Testis (tissue), 2 donors: ENCODE measurements at regions not wholly inside any gene's neighbourhood (a gene's known extent, or its start where the extent isn't known, plus 50 kb on each side); places are given as distances from the start of the nearest gene placed in this dataset.

Experiments used
- DNase-seq: peaks from one replicate; pipeline ENCODE4 v3.0.0-alpha.2; 2019
- H3K27ac ChIP-seq, 2 donors: fragments of 200-600 bp; sonication (generic); one replicate each; pipeline ENCODE4 v1.5.1; 2019
- H3K27me3 ChIP-seq: fragments of 200-600 bp; sonication (generic); one replicate; pipeline ENCODE4 v1.5.1; 2019
- H3K36me3 ChIP-seq: fragments of 200-600 bp; sonication (generic); one replicate; pipeline ENCODE4 v1.5.1; 2017; ENCODE audit warnings: low read depth; ENCODE audit errors: missing control alignments
- H3K4me1 ChIP-seq: fragments of 200-600 bp; sonication (generic); one replicate; pipeline ENCODE4 v1.5.1; 2019
- H3K4me3 ChIP-seq, 2 donors: fragments of 200-600 bp; sonication (generic); one replicate each; pipeline ENCODE4 v1.5.1; 2017 to 2019
- H3K9me3 ChIP-seq: fragments of 200-600 bp; sonication (generic); one replicate; pipeline ENCODE4 v1.5.1; 2017
- CTCF ChIP-seq, 3 experiments: fragments of 450-650 bp in 2 of 3; fragments of 200-600 bp in 1 of 3; sonication (generic) in 1 of 3; IDR thresholded peaks; one replicate each; pipeline ENCODE4 v1.5.1; 2016 to 2019; ENCODE audit warnings: antibody characterized with exemption in 3 of 3, mild to moderate bottlenecking in 2 of 3, moderate library complexity in 1 of 3
- POLR2A ChIP-seq: fragments of 450-650 bp; IDR thresholded peaks from one replicate; pipeline ENCODE4 v1.6.1; 2017; ENCODE audit warnings: antibody characterized with exemption, mild to moderate bottlenecking, moderate library complexity
- WGBS, 2 donors: methylation state at CpG; one replicate each; pipeline ENCODE4 v1.1.5; 2018; 5-methylcytosine and 5-hydroxymethylcytosine counted together
- intact Hi-C: fragments of 100-400 bp; cut with DNase I; formaldehyde crosslinking; loops from one replicate; pipeline ENCODE4 v1.15.1; 2023; ENCODE audit warnings: low total_unique reads

GRCh38 chr7:153324094-153324493 is 564.5 kb downstream of the ACTR3B start:
- Histone ChIP-seq H3K27ac (no peak overlapping the region), H3K4me3 (no peak overlapping the region), H3K4me1 (no peaks in the 10 kb centered on the region), H3K36me3 (no peaks in the 10 kb centered on the region), H3K27me3 (no peaks in the 10 kb centered on the region), H3K9me3 (no peaks in the 10 kb centered on the region)
- intact Hi-C loops = no loop called here
- 79 to 83% methylated on average over 5 of the region's 5 CpGs for WGBS, 2 donors
- TF ChIP-seq POLR2A = no peak
- TF ChIP-seq CTCF (IDR thresholded peaks at IDR 0.05) = no peak
- DNase-seq = no peak

DNA sequence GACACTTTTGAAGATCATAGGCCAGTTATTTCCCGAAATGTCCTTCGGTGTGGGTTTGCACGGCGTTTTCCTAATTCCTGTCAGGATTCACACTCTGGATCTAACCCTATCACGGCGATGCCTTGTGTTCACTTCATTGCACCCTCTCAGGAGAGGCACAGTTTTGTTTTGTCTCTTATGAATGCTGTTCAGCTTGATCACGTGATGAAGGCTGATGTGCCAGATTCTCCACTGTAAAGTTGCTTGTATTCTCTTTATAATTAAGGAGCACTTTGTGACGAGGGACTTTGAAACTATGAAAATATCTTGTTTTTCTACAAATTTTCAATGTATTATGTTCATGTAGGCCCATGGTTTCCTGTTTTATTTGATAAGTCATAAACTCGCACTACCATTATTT is 568.1 kb downstream of the ACTR3B start:
- Histone ChIP-seq H3K4me1 (no peaks in the 10 kb centered on the region), H3K27me3 (no peaks in the 10 kb centered on the region), H3K36me3 (no peaks in the 10 kb centered on the region), H3K27ac (no peak overlapping the region), H3K9me3 (no peaks in the 10 kb centered on the region), H3K4me3 (no peak overlapping the region)
- intact Hi-C loops = no loop called here
- DNase-seq = no peak
- TF ChIP-seq POLR2A = no peak
- no peak for TF ChIP-seq CTCF (IDR thresholded peaks at IDR 0.05)
- 89% methylated on average over 9 of the region's 9 CpGs for WGBS, 2 donors

DNA sequence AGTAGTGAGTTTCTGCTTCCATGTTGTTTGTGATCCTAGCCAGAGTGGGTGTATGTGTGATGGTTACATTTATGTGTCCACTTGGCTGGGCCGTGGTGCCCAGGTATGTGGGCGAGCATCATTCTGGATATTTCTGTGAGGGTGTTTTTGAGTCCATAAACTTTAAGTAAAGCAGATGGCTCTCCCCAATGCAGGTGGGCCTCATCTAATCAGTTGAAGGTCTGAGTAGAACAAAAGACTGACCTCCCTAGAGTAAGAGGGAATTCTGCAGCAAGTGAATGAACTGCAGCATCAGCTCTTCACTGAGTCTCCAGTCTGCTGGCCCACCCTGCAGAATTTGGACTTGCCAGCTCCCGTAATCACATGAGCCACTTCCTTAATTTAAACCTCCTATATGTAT is 571.9 kb downstream of the ACTR3B start:
- H3K27me3 ChIP-seq = no peaks in the 10 kb centered on the region

DNA sequence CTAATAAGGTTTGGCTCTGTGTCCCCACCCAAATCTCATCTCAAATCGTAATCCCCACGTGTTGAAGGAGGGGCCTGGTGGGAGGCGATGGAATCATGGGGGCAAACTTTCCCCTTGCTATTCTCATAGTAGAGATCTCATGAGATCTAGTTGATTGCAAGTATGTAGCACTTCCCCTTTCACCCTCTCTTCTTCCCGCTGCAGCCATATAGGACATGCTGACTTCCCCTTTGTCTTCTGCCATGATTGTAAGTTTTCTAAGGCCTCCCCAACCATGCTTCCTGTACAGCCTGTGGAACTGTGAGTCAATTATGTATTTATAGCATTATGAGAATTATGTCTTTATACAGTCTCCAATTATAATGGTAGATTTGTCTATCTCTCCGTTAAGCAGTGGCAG is 594.5 kb downstream of the ACTR3B start:
- intact Hi-C loops = no loop called here
- Histone ChIP-seq H3K27me3 (no peaks in the 10 kb centered on the region), H3K36me3 (no peaks in the 10 kb centered on the region), H3K9me3 (no peaks in the 10 kb centered on the region), H3K27ac (no peak overlapping the region), H3K4me3 (no peak overlapping the region), H3K4me1 (no peaks in the 10 kb centered on the region)
- WGBS, 2 donors = 87 to 90% methylated on average over 5 of the region's 5 CpGs
- TF ChIP-seq CTCF (IDR thresholded peaks at IDR 0.05) = no peak
- no peak for TF ChIP-seq POLR2A
- no peak for DNase-seq

More for the DNA sequence above, 571.9 kb downstream of the ACTR3B start:
- Histone ChIP-seq H3K27ac (no peak overlapping the region), H3K36me3 (no peaks in the 10 kb centered on the region), H3K9me3 (no peaks in the 10 kb centered on the region), H3K4me3 (no peak overlapping the region), H3K4me1 (no peaks in the 10 kb centered on the region)
- no peak for DNase-seq
- intact Hi-C loops = no loop called here
- TF ChIP-seq POLR2A (no peak), CTCF (IDR thresholded peaks at IDR 0.05) (no peak)
- WGBS, 2 donors = 90 to 94% methylated on average over 3 of the region's 3 CpGs

- no peaks in the 10 kb centered on the region for H3K27me3 ChIP-seq
- H3K27ac ChIP-seq = no peak overlapping the region
- TF ChIP-seq CTCF (IDR thresholded peaks at IDR 0.05) (no peak), POLR2A (no peak)
- intact Hi-C loops = no loop called here
- no peaks in the 10 kb centered on the region for H3K4me1 ChIP-seq
- 75 to 81% methylated on average over 5 of the region's 5 CpGs for WGBS, 2 donors
- H3K9me3 ChIP-seq = no peaks in the 10 kb centered on the region
- H3K36me3 ChIP-seq = no peaks in the 10 kb centered on the region
- DNase-seq = no peak
- H3K4me3 ChIP-seq = no peak overlapping the region
Observed at GRCh38 chr7:153370092-153370491, 610.5 kb downstream of the ACTR3B start.
